Tibial artery (tissue), 4 donors: ENCODE measurements at regions not wholly inside any gene's neighbourhood (a gene's known extent, or its start where the extent isn't known, plus 50 kb on each side); places are given as distances from the start of the nearest gene placed in this dataset.

Experiments used
- DNase-seq, 2 donors: peaks; one replicate each; pipeline ENCODE4 v3.0.0-alpha.2; 2019
- H3K27ac ChIP-seq, 2 donors: fragments of 200-600 bp; sonication (generic) in 1 of 2; 1 replicate in 1 of 2; 2 replicates in 1 of 2; pipeline ENCODE4 v1.5.1; 2018 to 2019; ENCODE audit warnings: mild to moderate bottlenecking in 1 of 2
- H3K27me3 ChIP-seq, 2 donors: fragments of 200-600 bp; sonication (generic) in 1 of 2; one replicate each; pipeline versions ENCODE4 v1.5.1 to v1.6.0; 2016 to 2019
- H3K36me3 ChIP-seq, 3 donors: fragments of 200-600 bp; sonication (generic) in 2 of 3; one replicate each; pipeline ENCODE4 v1.5.1; 2016 to 2019; ENCODE audit warnings: mild to moderate bottlenecking in 2 of 3
- H3K4me1 ChIP-seq, 4 donors: fragments of 200-600 bp; sonication (generic) in 2 of 4; 1 replicate in 3 of 4; 2 replicates in 1 of 4; pipeline ENCODE4 v1.5.1; 2016 to 2019
- H3K4me3 ChIP-seq, 2 donors: fragments of 200-600 bp; sonication (generic) in 1 of 2; 1 replicate in 1 of 2; 2 replicates in 1 of 2; pipeline ENCODE4 v1.5.1; 2018 to 2019; ENCODE audit warnings: mild to moderate bottlenecking in 2 of 2
- H3K9me3 ChIP-seq, 3 donors: fragments of 200-600 bp; sonication (generic) in 1 of 3; one replicate each; pipeline ENCODE4 v1.5.1; 2016 to 2019
- CTCF ChIP-seq, 2 experiments: fragments of 200-600 bp in 1 of 2; fragments of 450-650 bp in 1 of 2; IDR thresholded peaks; one replicate each; pipeline ENCODE4 v1.5.1; 2017 to 2019; ENCODE audit warnings: antibody characterized with exemption in 2 of 2, mild to moderate bottlenecking in 1 of 2, moderate library complexity in 1 of 2
- intact Hi-C: fragments of 100-400 bp; cut with DNase I; formaldehyde crosslinking; loops from one replicate; pipeline ENCODE4 v1.15.0; 2023; ENCODE audit warnings: low total_unique reads

DNA sequence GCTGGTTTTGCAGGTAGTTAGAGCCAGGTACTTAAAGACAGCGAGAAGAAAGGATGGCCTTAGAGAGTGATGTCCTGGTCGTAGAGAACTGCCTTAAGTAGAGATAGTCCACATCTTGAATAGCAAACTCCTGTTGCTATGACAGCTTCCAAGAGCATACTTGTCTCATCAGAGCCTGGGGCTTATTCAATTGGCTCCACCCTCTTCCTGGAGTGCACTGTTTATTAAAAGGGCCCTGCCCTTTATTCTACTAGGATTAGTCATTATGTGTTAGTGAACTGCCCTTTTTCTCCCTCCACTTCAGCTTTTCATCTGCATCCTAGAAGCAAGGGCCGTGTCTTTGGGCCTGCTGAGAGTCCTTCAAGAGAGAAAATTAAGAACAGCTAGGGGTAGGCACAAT is 94.5 kb upstream of the EOLA2 start:
- DNase-seq = no peak
- H3K4me1 ChIP-seq = peaks cover 0 to 7% (median 1%) of the 10 kb centered on the region in 4 donors
- no peak overlapping the region for H3K4me3 ChIP-seq
- intact Hi-C loops = no loop called here
- no peak for TF ChIP-seq CTCF (IDR thresholded peaks at IDR 0.05)
- H3K27ac ChIP-seq = no peak overlapping the region
- peaks cover 0 to 8% (median 0%) of the 10 kb centered on the region in 3 donors for H3K9me3 ChIP-seq
- no peaks in the 10 kb centered on the region for H3K27me3 ChIP-seq
- H3K36me3 ChIP-seq = no peaks in the 10 kb centered on the region

GRCh38 chrX:150034788-150035187 is 96.5 kb upstream of the EOLA2 start:
- Histone ChIP-seq H3K27ac (no peak overlapping the region), H3K9me3 (peaks cover 0 to 8% (median 0%) of the 10 kb centered on the region in 3 donors), H3K27me3 (no peaks in the 10 kb centered on the region), H3K4me3 (no peak overlapping the region), H3K4me1 (peaks cover 0 to 7% (median 1%) of the 10 kb centered on the region in 4 donors), H3K36me3 (no peaks in the 10 kb centered on the region)
- intact Hi-C loops = no loop called here
- no peak for DNase-seq
- TF ChIP-seq CTCF (IDR thresholded peaks at IDR 0.05) = no peak

GRCh38 chrX:150035531-150035930 is 97.2 kb upstream of the EOLA2 start:
- TF ChIP-seq CTCF (IDR thresholded peaks at IDR 0.05) = no peak
- Histone ChIP-seq H3K4me1 (peaks cover 0 to 7% (median 1%) of the 10 kb centered on the region in 4 donors), H3K9me3 (peaks cover 0 to 8% (median 0%) of the 10 kb centered on the region in 3 donors), H3K36me3 (no peaks in the 10 kb centered on the region), H3K4me3 (no peak overlapping the region), H3K27ac (no peak overlapping the region), H3K27me3 (no peaks in the 10 kb centered on the region)
- intact Hi-C loops = no loop called here
- no peak for DNase-seq

DNA sequence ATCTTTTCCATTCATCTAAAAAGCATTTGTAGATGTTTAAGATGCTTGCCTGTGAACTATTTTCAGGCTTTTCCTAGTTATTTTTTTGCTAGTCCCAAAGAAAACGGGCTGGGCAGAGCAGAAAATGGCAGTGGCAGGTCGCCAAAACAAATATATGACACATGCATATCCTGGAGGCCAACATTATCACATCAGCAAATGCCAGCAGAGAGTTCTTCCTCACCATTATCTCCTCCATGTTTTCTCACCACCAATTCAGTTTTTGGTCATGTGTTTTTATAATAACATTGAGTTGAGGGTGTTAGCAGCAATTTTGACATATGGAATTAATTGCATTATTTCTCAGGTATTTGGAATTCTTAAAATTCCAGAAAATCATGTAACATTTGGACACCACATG is 97.9 kb upstream of the EOLA2 start:
- Histone ChIP-seq H3K36me3 (no peaks in the 10 kb centered on the region), H3K27ac (no peak overlapping the region), H3K4me3 (no peak overlapping the region), H3K4me1 (peaks cover 0 to 7% (median 1%) of the 10 kb centered on the region in 4 donors), H3K27me3 (no peaks in the 10 kb centered on the region), H3K9me3 (peaks cover 0 to 8% (median 0%) of the 10 kb centered on the region in 3 donors)
- intact Hi-C loops = no loop called here
- DNase-seq = no peak
- no peak for TF ChIP-seq CTCF (IDR thresholded peaks at IDR 0.05)

GRCh38 chrX:150036641-150037040 is 98.3 kb upstream of the EOLA2 start:
- Histone ChIP-seq H3K36me3 (no peaks in the 10 kb centered on the region), H3K4me1 (peaks cover 0 to 7% (median 1%) of the 10 kb centered on the region in 4 donors), H3K27me3 (no peaks in the 10 kb centered on the region), H3K9me3 (peaks cover 0 to 8% (median 0%) of the 10 kb centered on the region in 3 donors), H3K27ac (no peak overlapping the region), H3K4me3 (no peak overlapping the region)
- no peak for DNase-seq
- intact Hi-C loops = no loop called here
- TF ChIP-seq CTCF (IDR thresholded peaks at IDR 0.05) = no peak

DNA sequence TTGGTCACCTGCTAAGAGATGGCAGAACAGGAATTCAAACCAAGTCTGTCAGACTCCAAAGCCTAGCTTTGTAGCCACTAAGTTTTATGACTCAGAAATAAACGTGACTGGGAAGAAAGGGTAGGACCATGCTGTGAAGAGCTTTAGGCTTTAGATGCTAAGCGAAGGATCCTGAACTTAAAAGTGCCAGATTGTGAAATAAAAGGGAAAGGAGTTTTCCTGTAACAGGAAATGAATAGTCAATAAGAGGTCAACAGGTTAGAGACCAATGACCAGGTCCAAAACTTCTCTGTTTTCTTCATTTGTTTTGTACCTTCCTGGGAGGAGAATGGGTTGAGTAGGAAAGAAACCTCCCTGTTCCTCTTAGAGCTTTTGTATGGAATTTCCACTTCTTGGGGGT is 98.8 kb upstream of the EOLA2 start:
- intact Hi-C loops = no loop called here
- Histone ChIP-seq H3K9me3 (peaks cover 0 to 8% (median 0%) of the 10 kb centered on the region in 3 donors), H3K27ac (no peak overlapping the region), H3K27me3 (no peaks in the 10 kb centered on the region), H3K4me3 (no peak overlapping the region), H3K4me1 (peaks cover 0 to 7% (median 1%) of the 10 kb centered on the region in 4 donors), H3K36me3 (no peaks in the 10 kb centered on the region)
- no peak for DNase-seq
- TF ChIP-seq CTCF (IDR thresholded peaks at IDR 0.05) = no peak
